ENCODE measurements at regions not wholly inside any gene's neighbourhood (a gene's known extent, or its start where the extent isn't known, plus 50 kb on each side); places are given as distances from the start of the nearest gene placed in this dataset.
"Not testable (repeated sequence)": the region's sequence is repeated elsewhere in the genome, so short reads cannot be mapped to it uniquely, and the experiment has no call there.

DNA sequence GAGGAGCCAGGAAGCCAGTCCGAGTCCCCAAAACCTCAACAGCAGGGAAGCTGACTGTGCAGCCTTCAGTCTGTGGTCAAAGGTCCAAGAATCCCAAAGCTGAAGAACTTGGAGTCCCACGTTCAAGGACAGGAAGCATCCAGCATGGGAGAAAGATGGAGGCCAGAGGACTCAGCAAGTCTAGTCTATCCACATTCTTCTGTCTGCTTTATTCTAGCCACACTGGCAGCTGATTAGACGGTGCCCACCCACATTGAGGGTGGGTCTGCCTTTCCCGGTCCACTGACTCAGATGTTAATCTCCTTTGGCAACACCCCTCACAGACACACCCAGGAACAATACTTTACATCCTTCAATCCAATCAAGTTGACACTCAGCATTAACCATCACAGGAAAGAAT, 456.5 kb upstream of the TMEM132C start:
- not testable (repeated sequence) for H3K9me3 Mint-ChIP-seq (ENCODE audit: low read depth); H3K27ac Mint-ChIP-seq; H3K27me3 Mint-ChIP-seq; H3K4me1 Mint-ChIP-seq (ENCODE audit: low read depth); H3K4me3 Mint-ChIP-seq; H3K36me3 Mint-ChIP-seq

DNA sequence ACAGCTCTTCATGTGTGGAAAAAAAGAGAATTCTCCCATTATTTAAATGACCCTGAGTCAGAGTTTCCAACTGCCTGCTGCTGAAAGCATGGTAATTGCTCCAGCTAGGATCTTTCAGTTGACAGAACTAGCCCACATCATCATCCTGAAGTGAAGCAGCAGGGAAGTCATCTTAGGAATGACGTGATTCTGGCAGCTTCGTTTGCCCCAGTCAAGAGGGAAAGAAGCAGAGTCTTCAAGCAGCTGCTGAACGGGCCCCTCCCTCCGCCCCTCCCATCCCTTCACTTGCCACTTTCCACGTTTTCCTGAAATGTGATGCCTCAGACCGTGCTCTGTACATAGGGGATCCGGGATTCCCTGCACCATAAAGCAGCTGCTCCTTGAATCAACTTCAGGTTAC, 455.0 kb upstream of the TMEM132C start:
- Mint-ChIP-seq H3K36me3 (no peaks in the 10 kb centered on the region), H3K27me3 (no peaks in the 10 kb centered on the region), H3K27ac (no peak overlapping the region), H3K9me3 (ENCODE audit: low read depth) (peaks cover 6% of the 10 kb centered on the region), H3K4me1 (ENCODE audit: low read depth) (no peaks in the 10 kb centered on the region), H3K4me3 (no peak overlapping the region)

DNA sequence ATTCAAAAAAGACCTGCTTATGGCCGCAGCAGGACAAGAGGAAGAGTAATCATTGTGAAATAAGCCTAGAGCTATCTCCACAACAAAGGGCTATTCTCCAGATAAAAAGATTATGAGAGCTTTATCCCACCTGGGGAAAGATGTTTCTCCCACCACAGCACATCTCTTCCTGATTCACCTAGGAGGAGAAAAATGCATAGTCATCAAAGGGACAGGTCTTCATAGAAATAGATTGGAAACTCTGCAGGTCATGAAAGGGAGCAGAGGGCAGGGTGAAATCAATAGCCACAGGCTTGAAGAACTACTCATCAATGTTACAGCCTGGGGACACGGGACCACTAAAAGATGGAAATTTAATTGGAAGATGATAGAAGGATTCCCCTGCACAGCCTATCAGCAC, 453.8 kb upstream of the TMEM132C start:
- no peak overlapping the region for H3K27ac Mint-ChIP-seq
- H3K4me3 Mint-ChIP-seq = no peak overlapping the region
- no peaks in the 10 kb centered on the region for H3K27me3 Mint-ChIP-seq
- H3K4me1 Mint-ChIP-seq (ENCODE audit: low read depth) = no peaks in the 10 kb centered on the region
- H3K9me3 Mint-ChIP-seq (ENCODE audit: low read depth) = peaks cover 6% of the 10 kb centered on the region
- H3K36me3 Mint-ChIP-seq = no peaks in the 10 kb centered on the region

DNA sequence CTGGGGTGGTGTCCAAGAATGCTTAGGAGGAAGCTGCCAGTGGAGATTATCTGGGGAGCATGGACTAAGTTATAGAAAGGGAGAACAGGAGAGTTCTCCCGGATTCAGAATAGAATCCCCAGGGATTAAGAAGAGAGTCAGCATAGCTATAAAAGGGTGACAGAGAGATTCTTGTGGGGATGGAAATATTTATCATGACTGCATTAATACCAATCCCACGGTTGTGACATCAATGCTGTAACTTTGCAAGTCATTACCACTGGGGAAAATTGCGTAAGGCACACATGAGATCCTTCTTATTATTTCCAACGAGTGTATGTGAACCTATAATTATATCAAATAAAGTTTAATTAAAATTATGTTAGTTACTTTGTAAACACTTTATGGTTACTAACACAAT, 447.9 kb upstream of the TMEM132C start:
- no peaks in the 10 kb centered on the region for H3K4me1 Mint-ChIP-seq (ENCODE audit: low read depth)
- H3K36me3 Mint-ChIP-seq = no peaks in the 10 kb centered on the region
- H3K27ac Mint-ChIP-seq = no peak overlapping the region
- no peaks in the 10 kb centered on the region for H3K27me3 Mint-ChIP-seq
- H3K9me3 Mint-ChIP-seq (ENCODE audit: low read depth) = peaks cover 9% of the 10 kb centered on the region
- H3K4me3 Mint-ChIP-seq = no peak overlapping the region

DNA sequence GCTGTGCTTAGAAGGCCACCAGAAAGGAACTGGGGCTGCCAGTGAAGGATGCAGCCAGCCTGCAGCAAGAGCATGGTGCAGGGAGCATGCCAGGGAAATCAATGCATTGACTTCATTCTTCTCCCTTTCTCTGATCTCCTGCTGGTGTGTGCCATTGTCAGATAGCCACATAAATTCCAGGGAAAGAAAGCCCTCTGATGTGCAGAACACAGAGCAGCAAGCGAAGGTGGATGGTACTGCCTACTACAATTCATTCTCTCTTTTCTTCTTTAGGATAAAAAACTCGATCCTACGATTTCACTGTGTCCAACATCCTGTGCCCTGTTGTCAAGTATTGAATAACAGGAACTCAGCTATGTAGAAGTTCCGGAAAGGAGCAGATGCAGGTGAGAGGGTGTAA, 446.7 kb upstream of the TMEM132C start:
- Mint-ChIP-seq H3K27ac (no peak overlapping the region), H3K4me3 (no peak overlapping the region), H3K36me3 (no peaks in the 10 kb centered on the region), H3K4me1 (ENCODE audit: low read depth) (no peaks in the 10 kb centered on the region), H3K27me3 (no peaks in the 10 kb centered on the region), H3K9me3 (ENCODE audit: low read depth) (peaks cover 7% of the 10 kb centered on the region)

DNA sequence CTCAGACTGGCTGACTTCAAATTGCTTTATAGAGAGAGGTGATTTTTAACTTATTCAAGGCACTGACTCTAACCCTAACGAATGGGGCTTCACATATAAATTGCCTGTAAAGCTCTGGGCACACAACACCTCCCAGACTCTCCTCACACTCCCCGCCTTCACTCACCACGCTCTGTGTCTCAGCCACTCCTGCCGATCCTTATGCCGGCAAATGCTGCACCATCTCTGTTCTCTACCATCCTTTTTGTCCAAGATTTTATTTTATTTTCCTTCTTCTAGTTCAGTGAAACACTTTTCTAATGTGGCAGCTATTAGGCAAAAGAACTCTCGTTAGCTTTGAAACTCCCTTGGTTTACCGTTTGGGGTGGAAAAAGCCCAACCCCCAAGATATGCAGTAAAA, 446.1 kb upstream of the TMEM132C start:
- Mint-ChIP-seq H3K9me3 (ENCODE audit: low read depth) (peaks cover 3% of the 10 kb centered on the region), H3K27me3 (no peaks in the 10 kb centered on the region), H3K4me3 (no peak overlapping the region), H3K4me1 (ENCODE audit: low read depth) (no peaks in the 10 kb centered on the region), H3K36me3 (no peaks in the 10 kb centered on the region), H3K27ac (no peak overlapping the region)

DNA sequence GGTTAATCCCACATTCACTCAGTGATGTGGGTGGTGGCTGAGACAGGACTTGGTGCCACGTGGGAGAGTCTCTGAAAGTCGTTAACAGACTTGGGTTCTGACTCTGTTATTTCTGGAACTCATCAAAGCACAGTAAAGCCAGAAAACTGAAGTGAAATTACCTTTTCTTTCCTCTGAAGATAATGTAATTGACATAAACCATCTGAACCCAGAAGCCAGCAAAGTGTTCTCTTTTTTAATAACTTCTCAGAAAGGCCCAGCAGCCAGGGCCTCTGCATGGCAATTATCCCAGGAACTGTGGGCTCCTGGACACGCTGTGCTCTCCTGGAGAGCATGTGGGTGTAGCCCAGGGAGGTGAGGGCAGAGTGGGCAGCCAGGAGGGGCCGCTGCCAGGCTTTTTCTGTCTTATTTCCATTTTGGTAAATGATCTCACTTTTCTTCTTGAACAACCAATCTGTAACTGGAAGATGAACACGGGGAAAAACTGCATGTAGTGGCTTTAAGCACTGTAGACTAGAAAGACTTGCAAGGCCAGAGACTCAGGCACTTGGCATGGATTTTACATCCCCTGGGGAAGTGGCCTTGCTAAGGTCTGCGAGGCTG, 444.1 kb upstream of the TMEM132C start:
- no peaks in the 10 kb centered on the region for H3K4me1 Mint-ChIP-seq (ENCODE audit: low read depth)
- no peak overlapping the region for H3K4me3 Mint-ChIP-seq
- H3K36me3 Mint-ChIP-seq = no peaks in the 10 kb centered on the region
- H3K9me3 Mint-ChIP-seq (ENCODE audit: low read depth) = peaks cover 3% of the 10 kb centered on the region
- no peaks in the 10 kb centered on the region for H3K27me3 Mint-ChIP-seq
- H3K27ac Mint-ChIP-seq = no peak overlapping the region

DNA sequence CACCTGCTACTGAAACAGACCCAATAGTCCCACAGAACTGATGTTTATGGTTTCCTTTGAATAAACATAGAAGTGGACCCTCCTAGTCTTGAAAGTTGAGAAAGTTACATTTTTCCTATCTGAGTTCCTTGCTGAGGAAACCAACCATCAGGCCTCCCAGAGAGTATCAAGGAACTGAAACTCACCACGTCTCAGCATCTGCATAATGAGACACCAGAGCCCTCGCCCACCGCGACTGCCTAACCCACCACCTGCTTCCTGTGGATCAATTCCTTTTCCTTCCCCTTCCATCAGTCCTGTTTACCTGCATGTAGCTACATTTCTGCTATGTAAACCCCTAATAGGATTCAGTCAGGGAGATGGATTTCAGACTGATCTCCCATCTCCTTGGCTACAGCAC, 443.2 kb upstream of the TMEM132C start:
- no peak overlapping the region for H3K27ac Mint-ChIP-seq
- H3K9me3 Mint-ChIP-seq (ENCODE audit: low read depth) = peaks cover 3% of the 10 kb centered on the region
- no peak overlapping the region for H3K4me3 Mint-ChIP-seq
- no peaks in the 10 kb centered on the region for H3K4me1 Mint-ChIP-seq (ENCODE audit: low read depth)
- no peaks in the 10 kb centered on the region for H3K36me3 Mint-ChIP-seq
- H3K27me3 Mint-ChIP-seq = no peaks in the 10 kb centered on the region

DNA sequence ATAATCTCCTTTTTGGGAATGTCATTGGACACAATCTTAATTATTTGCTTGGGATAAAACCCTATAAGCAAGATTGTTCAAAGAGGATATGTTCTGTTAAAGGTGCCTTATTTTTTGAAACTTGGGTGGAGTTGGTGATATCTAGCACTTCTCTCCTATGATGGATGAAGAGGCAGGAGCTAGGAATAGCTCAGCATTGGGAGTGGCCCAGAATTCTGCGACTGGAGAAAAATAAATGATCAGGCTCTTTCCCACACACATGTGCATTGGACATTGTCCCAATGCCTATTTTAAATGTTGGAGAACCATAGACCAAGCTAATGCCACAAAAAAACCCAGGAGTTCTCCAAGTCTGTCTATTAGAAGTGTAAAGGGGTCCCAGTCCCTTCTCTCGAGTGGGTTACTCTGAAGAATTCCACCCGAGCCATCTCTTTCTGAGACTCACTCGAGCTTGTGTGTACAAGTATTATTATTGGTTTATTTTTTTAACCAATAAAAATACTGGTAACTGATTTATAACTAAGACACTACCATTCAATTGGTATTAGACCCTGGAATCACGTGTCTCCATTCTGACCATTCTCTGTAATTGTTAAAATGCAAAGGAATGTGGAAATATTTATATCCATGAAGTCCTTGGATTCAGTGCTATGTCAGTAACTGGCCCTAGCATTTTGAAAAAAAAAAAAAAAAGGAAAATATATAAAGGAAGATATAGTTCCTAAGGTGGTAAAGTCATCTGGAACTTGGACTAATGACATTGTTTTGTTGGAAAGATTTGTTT, 437.5 kb upstream of the TMEM132C start:
- Mint-ChIP-seq H3K36me3 (no peaks in the 10 kb centered on the region), H3K4me3 (no peak overlapping the region), H3K27me3 (no peaks in the 10 kb centered on the region), H3K27ac (no peak overlapping the region), H3K9me3 (ENCODE audit: low read depth) (peaks cover 4% of the 10 kb centered on the region), H3K4me1 (ENCODE audit: low read depth) (no peaks in the 10 kb centered on the region)

DNA sequence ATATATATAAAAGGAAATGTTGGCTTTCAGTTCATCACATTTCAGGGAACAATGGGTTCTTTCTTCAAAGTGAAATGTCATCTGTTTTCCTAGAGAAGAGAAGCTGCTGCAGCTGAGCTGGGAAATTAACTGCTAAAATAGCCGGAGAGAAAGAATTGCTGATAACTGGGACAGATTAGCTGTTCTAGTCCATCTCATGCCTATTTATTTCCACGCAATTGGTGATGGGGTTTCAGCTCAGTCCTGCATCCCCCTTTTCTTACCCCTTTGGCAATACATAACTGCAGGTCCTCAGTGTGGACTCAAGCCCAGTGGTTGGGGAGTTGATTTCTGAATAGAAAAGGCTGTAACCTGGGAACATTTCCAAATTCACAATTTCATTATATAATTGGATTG, 436.9 kb upstream of the TMEM132C start:
- Mint-ChIP-seq H3K27ac (no peak overlapping the region), H3K27me3 (no peaks in the 10 kb centered on the region), H3K4me3 (no peak overlapping the region), H3K36me3 (no peaks in the 10 kb centered on the region), H3K4me1 (ENCODE audit: low read depth) (no peaks in the 10 kb centered on the region), H3K9me3 (ENCODE audit: low read depth) (peaks cover 4% of the 10 kb centered on the region)

DNA sequence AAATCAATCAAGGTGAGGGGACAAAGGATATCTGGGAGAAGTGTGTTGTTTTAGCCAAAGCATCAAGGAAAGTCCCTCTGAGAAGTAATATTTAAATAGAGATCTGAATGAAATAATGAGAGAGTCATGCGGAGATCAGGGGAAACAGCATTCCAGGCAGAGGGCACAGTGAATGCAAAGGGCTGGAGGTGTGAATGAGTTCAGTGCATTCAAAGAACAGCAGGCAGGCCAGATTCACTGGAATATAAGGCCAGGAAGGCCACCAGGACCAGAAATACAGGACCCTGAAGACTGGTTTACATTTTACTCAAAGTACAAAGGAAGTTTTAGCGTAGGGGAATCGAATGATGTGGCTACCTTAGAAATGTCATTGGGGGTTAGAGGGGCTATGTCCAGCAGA, 436.2 kb upstream of the TMEM132C start:
- Mint-ChIP-seq H3K4me1 (ENCODE audit: low read depth) (no peaks in the 10 kb centered on the region), H3K27me3 (no peaks in the 10 kb centered on the region), H3K9me3 (ENCODE audit: low read depth) (peaks cover 4% of the 10 kb centered on the region), H3K27ac (no peak overlapping the region), H3K4me3 (no peak overlapping the region), H3K36me3 (no peaks in the 10 kb centered on the region)

DNA sequence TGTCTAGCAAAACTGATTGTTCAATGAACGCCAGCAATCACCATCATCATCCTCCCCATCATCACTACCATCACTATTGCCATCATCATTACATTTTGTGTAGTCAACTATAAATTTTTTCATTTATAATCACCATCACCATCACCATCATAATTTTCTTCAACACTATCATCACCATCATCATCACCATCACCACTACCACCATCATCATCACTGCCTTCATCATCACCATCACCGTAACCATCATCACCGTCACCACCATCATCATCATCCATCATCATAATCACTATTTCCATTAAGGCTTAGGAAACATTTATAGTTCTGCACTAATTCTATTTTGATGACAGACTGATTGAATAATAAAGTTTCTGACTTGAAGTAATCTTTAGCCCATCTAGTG, 434.8 kb upstream of the TMEM132C start:
- Mint-ChIP-seq H3K36me3 (no peaks in the 10 kb centered on the region), H3K4me1 (ENCODE audit: low read depth) (no peaks in the 10 kb centered on the region), H3K4me3 (no peak overlapping the region), H3K27me3 (no peaks in the 10 kb centered on the region), H3K27ac (no peak overlapping the region), H3K9me3 (ENCODE audit: low read depth) (peaks cover 5% of the 10 kb centered on the region)

DNA sequence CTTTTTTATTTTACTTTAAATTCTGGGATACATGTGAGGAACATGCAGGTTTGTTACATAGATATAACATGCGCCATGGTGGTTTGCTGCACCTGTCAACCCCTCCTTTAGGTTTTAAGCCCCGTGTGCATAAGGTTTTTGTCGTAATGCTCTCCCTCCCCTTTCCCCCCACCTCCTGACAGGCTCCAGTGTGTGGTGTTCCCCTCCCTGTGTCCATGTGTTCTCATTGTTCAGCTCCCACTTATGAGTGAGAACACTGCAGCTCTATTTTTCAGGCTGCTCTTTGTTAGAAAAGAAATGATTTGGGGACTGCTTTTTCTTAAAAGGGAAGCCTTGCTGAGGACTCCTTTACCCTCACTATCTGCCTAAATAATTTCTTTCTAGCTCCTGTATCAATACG, 430.2 kb upstream of the TMEM132C start:
- H3K4me3 Mint-ChIP-seq; H3K36me3 Mint-ChIP-seq; H3K27ac Mint-ChIP-seq; H3K4me1 Mint-ChIP-seq (ENCODE audit: low read depth); H3K9me3 Mint-ChIP-seq (ENCODE audit: low read depth); H3K27me3 Mint-ChIP-seq: not testable (repeated sequence)

DNA sequence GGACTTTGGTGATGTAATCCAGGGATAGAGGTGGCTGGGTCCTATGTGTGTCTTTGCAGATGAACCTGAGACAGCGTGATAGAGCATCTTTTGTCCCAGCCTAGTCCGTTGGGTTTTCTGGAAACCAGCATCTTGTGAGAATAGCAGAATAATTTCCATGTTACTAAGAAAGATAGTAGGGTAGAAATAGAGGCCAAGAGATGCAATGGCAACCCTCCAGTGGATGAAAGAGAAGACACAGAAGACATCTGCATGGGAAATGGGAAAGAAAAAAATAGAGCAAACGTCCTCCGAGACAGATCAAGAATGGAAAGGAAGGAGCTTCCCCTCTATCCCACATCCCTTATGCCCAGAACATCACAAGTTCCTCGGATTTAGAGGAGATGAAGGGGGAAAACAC, 409.3 kb upstream of the TMEM132C start:
- Mint-ChIP-seq H3K27me3 (no peaks in the 10 kb centered on the region), H3K4me1 (ENCODE audit: low read depth) (no peaks in the 10 kb centered on the region), H3K36me3 (no peaks in the 10 kb centered on the region), H3K4me3 (no peak overlapping the region), H3K9me3 (ENCODE audit: low read depth) (peaks cover 6% of the 10 kb centered on the region), H3K27ac (no peak overlapping the region)

DNA sequence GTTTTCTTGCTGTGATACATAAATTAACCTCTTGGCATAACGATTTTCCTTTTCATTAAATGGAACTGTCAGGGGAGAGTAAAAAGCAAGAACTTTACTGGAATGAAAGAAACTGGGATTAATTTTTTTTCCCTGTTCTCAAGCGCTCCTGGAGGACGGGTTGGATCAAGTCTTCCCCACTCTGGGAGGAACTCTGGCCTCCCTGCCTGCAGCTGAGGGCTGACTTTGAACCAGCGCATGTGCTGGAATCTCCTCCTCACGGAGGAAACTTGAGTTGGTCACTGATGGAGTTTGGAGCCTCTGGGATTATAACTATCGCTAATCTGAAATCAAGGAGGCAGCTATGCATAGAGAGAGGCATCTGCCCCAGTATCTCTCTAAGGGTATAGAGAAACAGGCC, 406.4 kb upstream of the TMEM132C start:
- peaks cover 6% of the 10 kb centered on the region for H3K9me3 Mint-ChIP-seq (ENCODE audit: low read depth)
- H3K27ac Mint-ChIP-seq = no peak overlapping the region
- no peak overlapping the region for H3K4me3 Mint-ChIP-seq
- H3K4me1 Mint-ChIP-seq (ENCODE audit: low read depth) = no peaks in the 10 kb centered on the region
- no peaks in the 10 kb centered on the region for H3K36me3 Mint-ChIP-seq
- no peaks in the 10 kb centered on the region for H3K27me3 Mint-ChIP-seq

DNA sequence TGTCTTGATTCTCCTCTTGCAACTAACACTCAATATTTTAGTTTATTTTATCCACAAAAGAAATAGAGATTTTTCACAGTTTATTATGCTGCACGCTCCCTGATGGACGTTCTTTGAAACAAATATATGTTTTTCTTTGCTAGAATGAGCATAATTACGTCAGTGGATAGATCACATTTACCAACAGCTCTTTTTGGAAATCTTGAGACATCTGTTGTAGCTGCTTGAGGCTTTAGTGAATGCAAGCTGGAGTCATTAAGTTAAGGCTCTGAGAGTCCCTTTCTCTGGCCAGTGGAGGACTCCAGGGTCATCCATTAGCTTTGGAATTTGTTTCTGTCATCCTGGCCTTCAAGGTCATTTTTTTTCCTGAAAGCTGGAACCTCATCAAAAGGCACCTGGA, 405.6 kb upstream of the TMEM132C start:
- H3K27ac Mint-ChIP-seq = no peak overlapping the region
- peaks cover 6% of the 10 kb centered on the region for H3K9me3 Mint-ChIP-seq (ENCODE audit: low read depth)
- no peaks in the 10 kb centered on the region for H3K4me1 Mint-ChIP-seq (ENCODE audit: low read depth)
- no peaks in the 10 kb centered on the region for H3K27me3 Mint-ChIP-seq
- H3K4me3 Mint-ChIP-seq = no peak overlapping the region
- H3K36me3 Mint-ChIP-seq = no peaks in the 10 kb centered on the region
